Activated CD8-positive, alpha-beta memory T cell treated with anti-CD3 and anti-CD28 coated beads, Interleukin-2, amount 10 ng/mL, durations not matched to agents 7 days and 5 days (primary cell): ENCODE measurements at regions not wholly inside any gene's neighbourhood (a gene's known extent, or its start where the extent isn't known, plus 50 kb on each side); places are given as distances from the start of the nearest gene placed in this dataset.
"Not testable (repeated sequence)": the region's sequence is repeated elsewhere in the genome, so short reads cannot be mapped to it uniquely, and the experiment has no call there.

ENCODE experiments used
- ATAC-seq: fragments of 150-1000 bp; cut with Tn5 transposase; one replicate; pipeline ENCODE4 v1.10.0; 2021; ENCODE audit warnings: moderate library complexity
- CTCF ChIA-PET: fragments of 350-600 bp; sonication (Branson Sonifier 250); formaldehyde crosslinking; loops from one replicate; lab custom pipeline; 2021; ENCODE audit warnings: antibody characterized with exemption; lab: Charles Lee
- DNase-seq: peaks from one replicate; pipeline ENCODE4 v3.0.0-alpha.2; 2020
- H3K27ac Mint-ChIP-seq: one replicate; pipeline ENCODE4 v1.8.0; 2021; ENCODE audit warnings: mild to moderate bottlenecking, mixed read lengths
- H3K27me3 Mint-ChIP-seq: one replicate; pipeline ENCODE4 v1.8.0; 2021; ENCODE audit warnings: mixed read lengths
- H3K36me3 Mint-ChIP-seq: one replicate; pipeline ENCODE4 v1.8.0; 2021; ENCODE audit warnings: mild to moderate bottlenecking, mixed read lengths
- H3K4me1 Mint-ChIP-seq: one replicate; pipeline ENCODE4 v1.8.0; 2021; ENCODE audit warnings: mixed read lengths
- H3K4me3 Mint-ChIP-seq: one replicate; pipeline ENCODE4 v1.8.0; 2021; ENCODE audit warnings: mild to moderate bottlenecking, moderate library complexity, mixed read lengths
- H3K9me3 Mint-ChIP-seq: one replicate; pipeline ENCODE4 v1.8.0; 2022; ENCODE audit warnings: low read depth, mixed read lengths

DNA sequence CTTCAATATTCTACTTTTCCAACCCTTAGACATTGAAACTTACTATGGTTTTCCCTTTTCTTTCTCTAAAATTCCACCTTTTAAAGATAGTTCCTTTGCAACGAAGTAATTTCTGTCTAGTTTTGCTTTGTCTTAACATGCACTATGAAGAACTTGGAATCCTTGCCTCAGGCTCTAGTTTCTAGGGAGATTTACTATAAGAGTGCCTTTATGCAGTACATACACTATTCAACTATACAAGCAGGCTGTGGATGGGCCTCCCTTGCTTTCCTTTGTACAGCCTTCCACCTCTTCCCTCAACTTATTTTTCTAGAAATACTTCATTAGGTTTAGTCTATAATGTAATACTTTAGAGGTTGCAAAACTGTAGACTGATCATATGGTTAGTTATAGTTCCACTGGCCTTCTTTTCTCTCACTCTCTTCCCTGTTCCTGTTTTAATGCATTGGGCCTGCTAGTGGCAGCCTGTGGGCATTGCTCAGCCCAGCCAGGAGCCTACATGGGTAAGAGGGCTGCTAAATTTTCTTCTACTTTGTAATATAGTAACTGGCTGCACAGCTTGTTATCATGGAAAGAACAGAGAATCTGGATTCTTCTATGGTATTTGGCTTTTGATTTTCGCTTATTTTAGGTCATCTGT lies 100.2 kb downstream of the C11orf87 start:
- H3K9me3 Mint-ChIP-seq = peaks cover 4% of the 10 kb centered on the region
- CTCF ChIA-PET = no interaction called here
- no peaks in the 10 kb centered on the region for H3K4me1 Mint-ChIP-seq
- H3K27ac Mint-ChIP-seq = no peak overlapping the region
- no peaks in the 10 kb centered on the region for H3K27me3 Mint-ChIP-seq
- H3K4me3 Mint-ChIP-seq = no peak overlapping the region
- no peak for DNase-seq
- no peaks in the 10 kb centered on the region for H3K36me3 Mint-ChIP-seq
- ATAC-seq = no peak

DNA sequence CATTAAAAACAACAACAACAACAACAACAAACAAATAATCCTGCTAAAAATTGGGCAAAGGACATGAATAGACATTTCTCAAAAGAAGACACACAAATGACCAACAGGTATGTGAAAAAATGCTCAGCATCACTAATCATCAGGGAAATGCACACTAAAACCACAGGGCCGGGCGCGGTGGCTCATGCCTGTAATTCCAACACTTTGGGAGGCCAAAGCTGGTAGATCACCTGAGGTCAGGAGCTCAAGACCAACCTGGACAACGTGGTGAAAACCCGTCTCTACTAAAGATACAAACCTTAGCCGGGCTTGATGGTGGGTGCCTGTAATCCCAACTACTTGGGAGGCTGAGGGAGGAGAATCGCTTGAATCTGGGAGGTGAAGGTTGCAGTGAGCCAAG lies 103.6 kb downstream of the C11orf87 start:
- H3K4me3 Mint-ChIP-seq, H3K36me3 Mint-ChIP-seq, CTCF ChIA-PET, H3K4me1 Mint-ChIP-seq, DNase-seq, H3K27me3 Mint-ChIP-seq, ATAC-seq, H3K27ac Mint-ChIP-seq, H3K9me3 Mint-ChIP-seq: not testable (repeated sequence)

GRCh38 chr11:109526061-109526460 lies 104.1 kb downstream of the C11orf87 start:
- CTCF ChIA-PET = no interaction called here
- no peak for DNase-seq
- H3K9me3 Mint-ChIP-seq = peaks cover 4% of the 10 kb centered on the region
- no peaks in the 10 kb centered on the region for H3K27me3 Mint-ChIP-seq
- no peaks in the 10 kb centered on the region for H3K36me3 Mint-ChIP-seq
- no peak overlapping the region for H3K4me3 Mint-ChIP-seq
- no peak overlapping the region for H3K27ac Mint-ChIP-seq
- no peak for ATAC-seq
- no peaks in the 10 kb centered on the region for H3K4me1 Mint-ChIP-seq

DNA sequence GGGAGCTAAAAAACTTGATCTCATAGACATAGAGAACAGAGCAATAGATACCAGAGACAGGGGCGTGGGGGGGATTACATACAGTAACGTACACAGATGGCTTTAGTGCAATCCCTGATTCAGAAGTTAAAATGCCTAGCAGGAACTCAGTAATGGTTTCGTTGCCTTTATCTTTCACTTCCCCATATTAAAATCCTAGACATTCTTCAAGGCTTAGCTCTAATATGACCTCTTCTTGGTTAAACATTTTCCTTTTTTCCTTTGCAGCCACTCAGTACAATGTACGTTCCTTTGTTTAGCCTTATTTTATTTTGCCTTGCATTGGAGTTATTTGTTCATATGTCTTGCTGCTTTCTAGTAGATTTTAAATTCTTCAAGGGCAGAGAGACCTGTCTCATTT lies 104.9 kb downstream of the C11orf87 start:
- DNase-seq (no peak), ATAC-seq (no peak)
- no peaks in the 10 kb centered on the region for H3K4me1 Mint-ChIP-seq
- H3K4me3 Mint-ChIP-seq = no peak overlapping the region
- no peak overlapping the region for H3K27ac Mint-ChIP-seq
- CTCF ChIA-PET = no interaction called here
- H3K9me3 Mint-ChIP-seq = peaks cover 4% of the 10 kb centered on the region
- no peaks in the 10 kb centered on the region for H3K27me3 Mint-ChIP-seq
- H3K36me3 Mint-ChIP-seq = no peaks in the 10 kb centered on the region

DNA sequence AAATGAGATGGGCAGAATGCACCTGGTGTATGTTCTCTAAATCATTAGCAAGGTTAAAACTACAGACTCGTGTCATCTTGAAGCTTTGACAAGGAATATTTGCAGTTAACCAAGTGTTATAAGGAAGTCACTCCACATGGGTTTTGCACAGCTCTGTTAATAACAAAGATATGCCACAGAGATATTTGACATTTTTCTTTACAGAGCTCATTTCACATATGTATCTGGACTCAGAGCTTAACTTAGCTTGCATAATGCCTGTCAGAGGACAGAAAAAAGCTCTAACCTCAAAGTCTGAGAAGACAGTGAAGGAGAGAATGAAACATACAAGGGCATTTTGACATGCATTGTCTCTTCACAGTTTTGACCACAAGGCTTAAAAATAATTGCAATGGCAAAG lies 105.5 kb downstream of the C11orf87 start:
- H3K4me3 Mint-ChIP-seq = no peak overlapping the region
- no peak overlapping the region for H3K27ac Mint-ChIP-seq
- CTCF ChIA-PET = no interaction called here
- H3K4me1 Mint-ChIP-seq = no peaks in the 10 kb centered on the region
- no peaks in the 10 kb centered on the region for H3K27me3 Mint-ChIP-seq
- H3K36me3 Mint-ChIP-seq = no peaks in the 10 kb centered on the region
- no peak for ATAC-seq
- H3K9me3 Mint-ChIP-seq = peaks cover 4% of the 10 kb centered on the region
- DNase-seq = no peak

DNA sequence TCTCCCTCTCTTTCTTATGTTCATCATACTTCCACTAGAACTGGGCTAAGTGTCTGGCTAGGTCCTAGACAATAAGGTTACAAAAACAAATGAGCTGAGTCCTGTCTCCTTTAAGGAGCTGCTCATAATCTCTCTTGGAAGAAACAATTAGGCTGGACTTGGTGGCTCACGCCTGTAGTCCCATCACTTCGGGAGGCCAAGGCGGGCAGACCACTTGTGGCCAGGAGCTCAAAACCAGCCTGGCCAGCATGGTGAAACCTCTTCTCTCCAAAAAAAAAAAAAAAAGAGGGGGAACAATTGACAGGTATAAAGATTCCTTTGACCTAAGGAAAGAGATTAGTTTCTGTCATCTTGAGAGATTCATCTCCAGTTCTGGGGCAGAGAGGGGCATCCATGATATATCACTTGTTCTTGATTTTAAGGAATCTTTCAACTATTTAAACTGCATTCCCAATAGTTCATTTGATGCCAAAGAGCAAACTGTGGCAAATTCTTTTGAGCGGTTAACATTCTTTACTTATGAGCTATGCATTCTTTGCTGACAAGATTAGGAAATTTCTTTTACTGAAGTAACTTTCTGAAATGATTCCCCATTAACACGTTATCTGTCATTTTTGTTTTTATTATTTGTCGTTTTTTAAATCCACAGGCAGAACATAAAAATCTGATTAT lies 125.5 kb downstream of the C11orf87 start:
- Mint-ChIP-seq H3K36me3 (no peaks in the 10 kb centered on the region), H3K4me3 (no peak overlapping the region), H3K9me3 (peaks cover 4% of the 10 kb centered on the region), H3K4me1 (no peaks in the 10 kb centered on the region), H3K27ac (no peak overlapping the region), H3K27me3 (no peaks in the 10 kb centered on the region)
- CTCF ChIA-PET = no interaction called here
- no peak for ATAC-seq
- no peak for DNase-seq

DNA sequence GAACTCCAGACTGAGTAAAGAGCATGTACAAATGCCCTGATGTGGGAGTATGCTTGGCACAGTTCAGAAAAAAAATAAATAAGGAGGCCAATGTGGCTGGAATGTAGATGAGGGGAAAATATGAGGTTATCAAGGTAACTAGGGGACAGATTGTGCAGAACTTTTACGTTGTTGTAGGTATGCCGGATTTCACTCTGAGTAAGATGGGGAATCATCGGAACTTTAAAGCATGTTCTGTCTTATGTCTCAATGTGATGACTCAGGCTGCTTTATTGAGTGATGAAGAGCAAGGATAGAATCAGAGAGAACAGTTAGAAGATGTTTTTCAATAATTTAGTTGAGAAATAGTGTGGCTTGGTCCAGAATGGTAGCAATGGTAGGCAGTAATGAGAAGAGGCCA lies 130.4 kb downstream of the C11orf87 start:
- Mint-ChIP-seq H3K4me1 (no peaks in the 10 kb centered on the region), H3K27ac (no peak overlapping the region), H3K9me3 (peaks cover 4% of the 10 kb centered on the region), H3K36me3 (no peaks in the 10 kb centered on the region), H3K4me3 (no peak overlapping the region), H3K27me3 (no peaks in the 10 kb centered on the region)
- DNase-seq (no peak), ATAC-seq (no peak)
- CTCF ChIA-PET = no interaction called here

- ATAC-seq (no peak), DNase-seq (no peak)
- CTCF ChIA-PET = no interaction called here
- no peak overlapping the region for H3K27ac Mint-ChIP-seq
- no peaks in the 10 kb centered on the region for H3K36me3 Mint-ChIP-seq
- H3K9me3 Mint-ChIP-seq = peaks cover 4% of the 10 kb centered on the region
- no peak overlapping the region for H3K4me3 Mint-ChIP-seq
- H3K27me3 Mint-ChIP-seq = no peaks in the 10 kb centered on the region
- H3K4me1 Mint-ChIP-seq = no peaks in the 10 kb centered on the region
Observed at GRCh38 chr11:109553284-109553683, 131.3 kb downstream of the C11orf87 start.

GRCh38 chr11:109554951-109555350 lies 133.0 kb downstream of the C11orf87 start:
- H3K4me1 Mint-ChIP-seq = no peaks in the 10 kb centered on the region
- DNase-seq = no peak
- H3K4me3 Mint-ChIP-seq = no peak overlapping the region
- CTCF ChIA-PET = no interaction called here
- no peaks in the 10 kb centered on the region for H3K27me3 Mint-ChIP-seq
- ATAC-seq = no peak
- peaks cover 4% of the 10 kb centered on the region for H3K9me3 Mint-ChIP-seq
- H3K27ac Mint-ChIP-seq = no peak overlapping the region
- no peaks in the 10 kb centered on the region for H3K36me3 Mint-ChIP-seq

GRCh38 chr11:109564241-109564640 lies 142.3 kb downstream of the C11orf87 start:
- DNase-seq (no peak), ATAC-seq (no peak)
- Mint-ChIP-seq H3K4me1 (no peaks in the 10 kb centered on the region), H3K27me3 (no peaks in the 10 kb centered on the region), H3K36me3 (no peaks in the 10 kb centered on the region), H3K27ac (no peak overlapping the region), H3K9me3 (peaks cover 6% of the 10 kb centered on the region), H3K4me3 (no peak overlapping the region)
- CTCF ChIA-PET = no interaction called here

DNA sequence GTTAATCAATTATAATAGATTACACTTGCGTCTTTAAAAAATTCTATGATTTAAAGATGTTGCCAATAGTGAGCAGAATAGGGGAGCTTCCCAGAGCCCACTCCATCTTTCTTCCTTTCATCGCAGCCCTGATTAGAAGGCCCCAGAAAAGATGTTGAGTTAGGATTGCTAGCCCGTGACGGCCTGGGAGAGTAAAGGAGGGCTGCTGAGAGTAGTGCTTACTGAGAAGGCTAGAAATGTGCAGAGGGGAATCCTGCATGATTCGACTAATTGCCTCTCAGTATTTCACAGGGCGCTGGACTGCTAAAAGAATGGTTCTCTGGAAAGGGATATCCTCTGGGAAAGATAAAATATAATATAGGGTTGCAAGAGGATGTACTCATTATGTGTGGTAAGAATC lies 160.5 kb downstream of the C11orf87 start:
- no peaks in the 10 kb centered on the region for H3K27me3 Mint-ChIP-seq

DNA sequence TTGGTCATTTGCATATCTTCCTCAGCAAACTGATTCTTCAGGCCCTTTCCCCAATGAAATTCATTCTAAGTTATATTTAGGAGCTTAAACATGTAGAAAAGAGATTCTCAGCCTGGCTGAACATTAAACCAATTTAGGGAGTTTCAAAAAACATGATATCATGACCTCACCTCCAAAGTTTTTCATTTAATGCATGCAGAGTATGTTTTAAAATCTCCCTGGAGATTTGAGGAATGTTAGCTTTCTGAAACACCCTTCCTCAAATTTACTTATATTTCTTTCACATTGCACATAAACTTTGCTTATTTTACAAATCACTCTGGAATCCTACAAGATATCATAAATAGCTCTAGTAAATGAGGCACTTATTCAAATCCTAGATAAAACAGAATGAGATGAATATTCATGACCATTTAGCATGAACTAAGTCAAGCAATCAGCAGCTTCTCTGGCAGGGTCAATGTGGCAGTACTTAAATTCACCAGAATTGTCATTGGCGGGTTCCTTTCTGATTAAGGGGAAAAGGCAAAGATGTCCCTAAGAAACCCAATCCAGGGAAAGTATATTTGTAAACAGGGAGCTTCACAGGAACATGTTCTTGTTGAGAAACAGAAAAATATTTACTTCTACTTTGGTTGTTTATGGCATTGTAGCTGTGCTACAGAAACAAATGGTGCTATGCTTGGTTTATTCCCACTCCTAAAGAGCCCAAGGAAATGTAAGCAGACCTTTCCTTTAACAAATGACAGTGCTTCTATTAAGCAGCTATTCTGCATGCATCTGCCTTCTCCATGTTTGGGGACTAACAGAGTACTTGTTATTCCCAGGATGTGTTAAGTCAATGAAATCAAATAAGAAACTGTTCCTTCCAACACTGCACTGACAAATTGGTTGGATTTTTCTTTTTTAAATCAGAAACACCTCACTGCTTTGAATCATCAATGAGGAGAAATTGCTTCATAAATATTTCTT lies 162.3 kb downstream of the C11orf87 start:
- H3K27ac Mint-ChIP-seq = no peak overlapping the region
- CTCF ChIA-PET = no interaction called here
- no peak for DNase-seq
- no peaks in the 10 kb centered on the region for H3K36me3 Mint-ChIP-seq
- no peak overlapping the region for H3K4me3 Mint-ChIP-seq
- no peaks in the 10 kb centered on the region for H3K27me3 Mint-ChIP-seq
- no peak for ATAC-seq
- no peaks in the 10 kb centered on the region for H3K4me1 Mint-ChIP-seq
- peaks cover 3% of the 10 kb centered on the region for H3K9me3 Mint-ChIP-seq

More for the DNA sequence above, 160.5 kb downstream of the C11orf87 start:
- H3K4me3 Mint-ChIP-seq = no peak overlapping the region
- no peaks in the 10 kb centered on the region for H3K4me1 Mint-ChIP-seq
- peaks cover 5% of the 10 kb centered on the region for H3K9me3 Mint-ChIP-seq
- DNase-seq (no peak), ATAC-seq (no peak)
- no peak overlapping the region for H3K27ac Mint-ChIP-seq
- H3K36me3 Mint-ChIP-seq = no peaks in the 10 kb centered on the region
- CTCF ChIA-PET = no interaction called here

DNA sequence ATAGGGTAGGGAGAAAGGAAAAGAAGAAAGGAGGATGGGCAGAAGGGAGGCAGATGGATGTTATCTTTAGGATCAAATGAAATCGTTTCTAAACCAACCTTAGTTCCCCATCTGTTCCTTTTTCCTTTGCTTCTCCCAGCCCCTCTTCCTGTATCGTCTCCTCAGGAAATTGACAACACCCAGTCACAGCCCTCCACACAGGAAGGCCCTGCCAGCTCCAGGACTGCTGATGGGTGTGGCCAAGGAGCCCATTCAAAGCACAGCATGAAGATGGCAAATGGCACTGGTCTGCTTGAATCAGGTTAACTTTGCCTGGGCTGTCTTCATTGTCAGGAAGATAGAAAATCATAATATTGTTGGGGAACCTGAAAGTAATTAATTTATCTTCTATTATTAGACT lies 164.8 kb downstream of the C11orf87 start:
- H3K36me3 Mint-ChIP-seq = no peaks in the 10 kb centered on the region
- no peak overlapping the region for H3K27ac Mint-ChIP-seq
- no peak for DNase-seq
- no peak overlapping the region for H3K4me3 Mint-ChIP-seq
- H3K9me3 Mint-ChIP-seq = peaks cover 4% of the 10 kb centered on the region
- CTCF ChIA-PET = no interaction called here
- no peaks in the 10 kb centered on the region for H3K4me1 Mint-ChIP-seq
- ATAC-seq = no peak
- H3K27me3 Mint-ChIP-seq = no peaks in the 10 kb centered on the region

DNA sequence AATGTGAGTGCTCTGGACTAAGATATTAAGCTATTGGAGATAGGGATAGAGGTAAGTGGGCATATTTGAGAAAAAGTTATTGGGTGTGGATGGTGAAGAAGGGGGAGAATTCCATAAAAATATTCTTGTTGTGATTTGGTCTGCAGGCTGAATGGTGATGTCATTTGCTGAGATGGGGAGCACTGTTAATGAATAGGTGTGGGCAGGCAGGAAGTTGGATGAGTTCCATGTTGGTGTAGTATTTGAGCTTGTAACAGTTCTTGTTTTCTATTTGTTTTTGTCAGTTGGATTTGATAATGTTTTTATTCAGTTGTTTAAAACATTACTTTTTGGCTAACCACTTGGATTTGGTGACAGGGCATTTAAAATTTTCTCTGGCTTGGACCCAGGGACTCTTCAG lies 168.8 kb downstream of the C11orf87 start:
- H3K27ac Mint-ChIP-seq = no peak overlapping the region
- H3K4me1 Mint-ChIP-seq = no peaks in the 10 kb centered on the region
- H3K4me3 Mint-ChIP-seq = no peak overlapping the region
- no peak for ATAC-seq
- CTCF ChIA-PET = no interaction called here
- peaks cover 4% of the 10 kb centered on the region for H3K9me3 Mint-ChIP-seq
- no peaks in the 10 kb centered on the region for H3K36me3 Mint-ChIP-seq
- H3K27me3 Mint-ChIP-seq = no peaks in the 10 kb centered on the region
- DNase-seq = no peak
